PC-9 (cell line): ENCODE measurements at regions not wholly inside any gene's neighbourhood (a gene's known extent, or its start where the extent isn't known, plus 50 kb on each side); places are given as distances from the start of the nearest gene placed in this dataset.

Source experiments
- EZH2 ChIP-seq: fragments of 200-600 bp; sonication (generic); IDR thresholded peaks from 2 replicates; pipeline ENCODE4 v1.8.0; 2017; ENCODE audit warnings: antibody characterized with exemption, low read depth
- TF ChIP-seq, protein P1 (sequence below): fragments of 200-600 bp; sonication (generic); conservative IDR thresholded peaks from 2 replicates; pipeline ENCODE4 v1.6.1; 2017; ENCODE audit warnings: mixed run types, antibody characterized with exemption, mild to moderate bottlenecking, moderate library complexity

DNA sequence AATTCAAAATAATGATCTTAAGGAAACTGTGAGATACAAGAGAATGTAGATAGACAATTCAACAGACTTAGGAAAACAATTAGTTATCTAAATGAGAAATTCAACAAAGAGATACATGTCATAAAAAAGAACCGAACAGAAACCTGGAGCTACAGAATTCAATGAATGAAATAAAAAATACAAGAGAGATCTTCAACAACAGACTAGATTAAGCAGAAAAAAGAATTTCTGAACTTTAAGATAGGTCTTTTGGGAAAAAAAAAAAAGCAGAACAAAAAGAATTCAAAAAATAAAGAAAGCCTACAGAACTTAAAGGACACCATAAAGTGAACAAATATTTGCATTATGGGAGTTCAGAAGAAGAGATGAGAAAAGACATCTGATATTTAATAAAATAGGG, 129.1 kb upstream of the FOXK1 start:
- TF ChIP-seq, protein P1, sequence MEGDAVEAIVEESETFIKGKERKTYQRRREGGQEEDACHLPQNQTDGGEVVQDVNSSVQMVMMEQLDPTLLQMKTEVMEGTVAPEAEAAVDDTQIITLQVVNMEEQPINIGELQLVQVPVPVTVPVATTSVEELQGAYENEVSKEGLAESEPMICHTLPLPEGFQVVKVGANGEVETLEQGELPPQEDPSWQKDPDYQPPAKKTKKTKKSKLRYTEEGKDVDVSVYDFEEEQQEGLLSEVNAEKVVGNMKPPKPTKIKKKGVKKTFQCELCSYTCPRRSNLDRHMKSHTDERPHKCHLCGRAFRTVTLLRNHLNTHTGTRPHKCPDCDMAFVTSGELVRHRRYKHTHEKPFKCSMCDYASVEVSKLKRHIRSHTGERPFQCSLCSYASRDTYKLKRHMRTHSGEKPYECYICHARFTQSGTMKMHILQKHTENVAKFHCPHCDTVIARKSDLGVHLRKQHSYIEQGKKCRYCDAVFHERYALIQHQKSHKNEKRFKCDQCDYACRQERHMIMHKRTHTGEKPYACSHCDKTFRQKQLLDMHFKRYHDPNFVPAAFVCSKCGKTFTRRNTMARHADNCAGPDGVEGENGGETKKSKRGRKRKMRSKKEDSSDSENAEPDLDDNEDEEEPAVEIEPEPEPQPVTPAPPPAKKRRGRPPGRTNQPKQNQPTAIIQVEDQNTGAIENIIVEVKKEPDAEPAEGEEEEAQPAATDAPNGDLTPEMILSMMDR = no peak
- no peak for TF ChIP-seq EZH2
